Muscle of leg (tissue), 3 donors: ENCODE measurements at regions not wholly inside any gene's neighbourhood (a gene's known extent, or its start where the extent isn't known, plus 50 kb on each side); places are given as distances from the start of the nearest gene placed in this dataset.

Experiments used
- DNase-seq: peaks from one replicate; pipeline ENCODE4 v3.0.0; 2013
- H3K27ac ChIP-seq: one replicate; pipeline ENCODE4 v1.5.1; 2013; ENCODE audit warnings: mild to moderate bottlenecking, low read length, control low read depth
- H3K27me3 ChIP-seq: one replicate; pipeline ENCODE4 v1.6.1; 2013; ENCODE audit warnings: low read length; ENCODE audit not compliant: control insufficient read depth, insufficient read depth
- H3K36me3 ChIP-seq: one replicate; pipeline ENCODE4 v1.6.1; 2013; ENCODE audit warnings: low read length; ENCODE audit not compliant: control insufficient read depth, insufficient read depth
- H3K4me1 ChIP-seq: one replicate; pipeline ENCODE4 v1.6.1; 2013; ENCODE audit warnings: low read length; ENCODE audit not compliant: control insufficient read depth, insufficient read depth
- H3K4me3 ChIP-seq: one replicate; pipeline ENCODE4 v1.5.1; 2013; ENCODE audit warnings: low read length, control low read depth
- H3K9me3 ChIP-seq: replicated peaks from 2 replicates; pipeline ENCODE4 v1.6.1; 2013; ENCODE audit warnings: low read depth, low read length; ENCODE audit not compliant: control insufficient read depth
- WGBS: methylation state at CpG from one replicate; pipeline ENCODE4 v1.1.5; 2013; ENCODE audit warnings: missing lambda C conversion rate; ENCODE audit not compliant: insufficient coverage; 5-methylcytosine and 5-hydroxymethylcytosine counted together

- no peaks in the 10 kb centered on the region for H3K36me3 ChIP-seq
- DNase-seq = no peak
- H3K27me3 ChIP-seq = no peaks in the 10 kb centered on the region
- H3K9me3 ChIP-seq = peaks cover 5% of the 10 kb centered on the region
- H3K27ac ChIP-seq = no peak overlapping the region
- WGBS = 90% methylated on average over 2 of the region's 4 CpGs
- H3K4me3 ChIP-seq = no peak overlapping the region
- H3K4me1 ChIP-seq = no peaks in the 10 kb centered on the region
Measured at GRCh38 chr9:2307480-2307879, 292.3 kb downstream of the SMARCA2 start.

GRCh38 chr9:2311920-2312319 lies 296.8 kb downstream of the SMARCA2 start:
- no peak for DNase-seq
- peaks cover 28% of the 10 kb centered on the region for H3K9me3 ChIP-seq
- no peak overlapping the region for H3K4me3 ChIP-seq
- H3K27me3 ChIP-seq = no peaks in the 10 kb centered on the region
- H3K27ac ChIP-seq = no peak overlapping the region
- no peaks in the 10 kb centered on the region for H3K4me1 ChIP-seq
- no peaks in the 10 kb centered on the region for H3K36me3 ChIP-seq

- Histone ChIP-seq H3K36me3 (no peaks in the 10 kb centered on the region), H3K9me3 (peaks cover 29% of the 10 kb centered on the region), H3K4me3 (no peak overlapping the region), H3K27ac (no peak overlapping the region), H3K4me1 (no peaks in the 10 kb centered on the region), H3K27me3 (no peaks in the 10 kb centered on the region)
- no peak for DNase-seq
- 90% methylated on average over 1 of the region's 1 CpG for WGBS
Measured at GRCh38 chr9:2313512-2313911, 298.4 kb downstream of the SMARCA2 start.

GRCh38 chr9:2317591-2317990 lies 302.4 kb downstream of the SMARCA2 start:
- H3K36me3 ChIP-seq = no peaks in the 10 kb centered on the region
- H3K4me3 ChIP-seq = no peak overlapping the region
- DNase-seq = no peak
- no peaks in the 10 kb centered on the region for H3K4me1 ChIP-seq
- WGBS = no CpG with 5 or more reads among the region's 1 CpG
- no peak overlapping the region for H3K27ac ChIP-seq
- peaks cover 23% of the 10 kb centered on the region for H3K9me3 ChIP-seq
- no peaks in the 10 kb centered on the region for H3K27me3 ChIP-seq

GRCh38 chr9:2319421-2319820 lies 302.2 kb upstream of the VLDLR start:
- Histone ChIP-seq H3K27ac (no peak overlapping the region), H3K36me3 (no peaks in the 10 kb centered on the region), H3K9me3 (peaks cover 7% of the 10 kb centered on the region), H3K4me3 (no peak overlapping the region), H3K27me3 (no peaks in the 10 kb centered on the region), H3K4me1 (no peaks in the 10 kb centered on the region)
- DNase-seq = no peak
- WGBS = no CpG with 5 or more reads among the region's 1 CpG

- DNase-seq = no peak
- Histone ChIP-seq H3K4me1 (no peaks in the 10 kb centered on the region), H3K36me3 (no peaks in the 10 kb centered on the region), H3K9me3 (peaks cover 5% of the 10 kb centered on the region), H3K27me3 (no peaks in the 10 kb centered on the region), H3K27ac (no peak overlapping the region), H3K4me3 (no peak overlapping the region)
- WGBS = 94% methylated on average over 3 of the region's 5 CpGs
Measured at GRCh38 chr9:2320114-2320513, 301.5 kb upstream of the VLDLR start.

GRCh38 chr9:2320632-2321031 lies 301.0 kb upstream of the VLDLR start:
- no peak for DNase-seq
- Histone ChIP-seq H3K4me1 (no peaks in the 10 kb centered on the region), H3K9me3 (peaks cover 2% of the 10 kb centered on the region), H3K27ac (no peak overlapping the region), H3K4me3 (no peak overlapping the region), H3K36me3 (no peaks in the 10 kb centered on the region), H3K27me3 (no peaks in the 10 kb centered on the region)
- 78% methylated on average over 2 of the region's 2 CpGs for WGBS

GRCh38 chr9:2321523-2322148 lies 300.0 kb upstream of the VLDLR start:
- Histone ChIP-seq H3K4me1 (no peaks in the 10 kb centered on the region), H3K27ac (no peak overlapping the region), H3K27me3 (no peaks in the 10 kb centered on the region), H3K9me3 (peaks cover 2% of the 10 kb centered on the region), H3K4me3 (no peak overlapping the region), H3K36me3 (no peaks in the 10 kb centered on the region)
- no peak for DNase-seq

- no peak for DNase-seq
- Histone ChIP-seq H3K4me3 (no peak overlapping the region), H3K4me1 (no peaks in the 10 kb centered on the region), H3K27ac (no peak overlapping the region), H3K9me3 (no peaks in the 10 kb centered on the region), H3K36me3 (no peaks in the 10 kb centered on the region), H3K27me3 (no peaks in the 10 kb centered on the region)
- 77% methylated on average over 2 of the region's 2 CpGs for WGBS
Measured at GRCh38 chr9:2324742-2325141, 296.8 kb upstream of the VLDLR start.

GRCh38 chr9:2332663-2333062 lies 288.9 kb upstream of the VLDLR start:
- H3K27ac ChIP-seq = no peak overlapping the region
- no peaks in the 10 kb centered on the region for H3K27me3 ChIP-seq
- H3K36me3 ChIP-seq = no peaks in the 10 kb centered on the region
- DNase-seq = no peak
- H3K4me1 ChIP-seq = peaks cover 8% of the 10 kb centered on the region
- H3K9me3 ChIP-seq = no peaks in the 10 kb centered on the region
- WGBS = 53% methylated on average over 2 of the region's 4 CpGs
- H3K4me3 ChIP-seq = no peak overlapping the region

GRCh38 chr9:2335260-2335659 lies 286.3 kb upstream of the VLDLR start:
- Histone ChIP-seq H3K27ac (no peak overlapping the region), H3K36me3 (no peaks in the 10 kb centered on the region), H3K4me3 (no peak overlapping the region), H3K4me1 (peaks cover 14% of the 10 kb centered on the region), H3K27me3 (no peaks in the 10 kb centered on the region), H3K9me3 (no peaks in the 10 kb centered on the region)
- peak; percentile 31 for DNase-seq
- 0% methylated on average over 1 of the region's 4 CpGs for WGBS
